Activated B cell treated with CpG ODN at 0.5 μM for 24 hours (primary cell): ENCODE measurements at regions not wholly inside any gene's neighbourhood (a gene's known extent, or its start where the extent isn't known, plus 50 kb on each side); places are given as distances from the start of the nearest gene placed in this dataset.

Experiments used
- ATAC-seq: fragments of 200-7000 bp; cut with Tn5 transposase; one replicate; pipeline ENCODE4 v1.10.0; 2021; ENCODE audit warnings: low read depth, mild to moderate bottlenecking, moderate library complexity
- CTCF ChIA-PET: fragments of 350-600 bp; sonication (Branson Sonifier 250); formaldehyde crosslinking; loops from one replicate; lab custom pipeline; 2021; ENCODE audit warnings: antibody characterized with exemption; lab: Charles Lee
- POLR2A ChIA-PET: fragments of 350-600 bp; sonication (Branson Sonifier 250); formaldehyde crosslinking; loops from one replicate; lab custom pipeline; 2021; ENCODE audit warnings: antibody characterized with exemption; lab: Charles Lee
- DNase-seq: peaks from one replicate; pipeline ENCODE4 v3.0.0; 2022
- H3K27ac Mint-ChIP-seq: one replicate; pipeline ENCODE4 v1.8.0; 2020; ENCODE audit warnings: mixed read lengths
- H3K27me3 Mint-ChIP-seq: one replicate; pipeline ENCODE4 v1.8.0; 2021; ENCODE audit warnings: mixed read lengths
- H3K36me3 Mint-ChIP-seq: one replicate; pipeline ENCODE4 v1.8.0; 2021; ENCODE audit warnings: low read depth, mixed read lengths
- H3K4me1 Mint-ChIP-seq: one replicate; pipeline ENCODE4 v1.8.0; 2021; ENCODE audit warnings: mixed read lengths
- H3K4me3 Mint-ChIP-seq: one replicate; pipeline ENCODE4 v1.8.0; 2020; ENCODE audit warnings: mild to moderate bottlenecking, mixed read lengths
- H3K9me3 Mint-ChIP-seq: one replicate; pipeline ENCODE4 v1.8.0; 2020; ENCODE audit warnings: mixed read lengths
- intact Hi-C: fragments of 100-400 bp; cut with micrococcal nuclease; formaldehyde crosslinking; loops from one replicate; pipeline ENCODE4 v1.15.1; 2024
- TF ChIP-seq, protein P1 (sequence below): fragments of 200-600 bp; IDR thresholded peaks from one replicate; pipeline ENCODE4 v1.8.0; 2022; ENCODE audit warnings: antibody characterized with exemption, mild to moderate bottlenecking

DNA sequence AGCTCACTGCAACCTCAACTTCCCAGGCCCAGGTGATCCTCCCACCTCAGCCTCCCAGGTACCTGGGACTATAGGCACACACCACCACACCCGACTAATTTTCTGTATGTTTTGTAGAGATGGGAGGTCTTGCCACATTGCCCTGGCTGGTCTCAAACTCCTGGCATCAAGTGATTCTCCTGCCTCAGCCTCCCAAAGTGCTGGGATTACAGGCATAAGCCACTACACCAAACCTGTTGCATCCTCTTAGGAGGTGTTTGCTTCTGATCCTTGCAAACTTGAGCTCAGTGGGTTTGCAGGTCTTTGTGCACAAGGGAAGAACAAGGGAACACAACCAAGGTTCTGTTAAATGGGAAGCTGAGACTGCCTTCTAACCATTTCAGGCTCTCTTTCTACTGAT, 184.6 kb downstream of the ARHGAP12 start:
- no peaks in the 10 kb centered on the region for H3K36me3 Mint-ChIP-seq
- H3K4me1 Mint-ChIP-seq, result no peaks in the 10 kb centered on the region
- no peaks in the 10 kb centered on the region for H3K27me3 Mint-ChIP-seq
- ChIA-PET CTCF (no interaction called here), POLR2A (no interaction called here)
- ATAC-seq, result no peak
- no peaks in the 10 kb centered on the region for H3K9me3 Mint-ChIP-seq
- TF ChIP-seq, protein P1, sequence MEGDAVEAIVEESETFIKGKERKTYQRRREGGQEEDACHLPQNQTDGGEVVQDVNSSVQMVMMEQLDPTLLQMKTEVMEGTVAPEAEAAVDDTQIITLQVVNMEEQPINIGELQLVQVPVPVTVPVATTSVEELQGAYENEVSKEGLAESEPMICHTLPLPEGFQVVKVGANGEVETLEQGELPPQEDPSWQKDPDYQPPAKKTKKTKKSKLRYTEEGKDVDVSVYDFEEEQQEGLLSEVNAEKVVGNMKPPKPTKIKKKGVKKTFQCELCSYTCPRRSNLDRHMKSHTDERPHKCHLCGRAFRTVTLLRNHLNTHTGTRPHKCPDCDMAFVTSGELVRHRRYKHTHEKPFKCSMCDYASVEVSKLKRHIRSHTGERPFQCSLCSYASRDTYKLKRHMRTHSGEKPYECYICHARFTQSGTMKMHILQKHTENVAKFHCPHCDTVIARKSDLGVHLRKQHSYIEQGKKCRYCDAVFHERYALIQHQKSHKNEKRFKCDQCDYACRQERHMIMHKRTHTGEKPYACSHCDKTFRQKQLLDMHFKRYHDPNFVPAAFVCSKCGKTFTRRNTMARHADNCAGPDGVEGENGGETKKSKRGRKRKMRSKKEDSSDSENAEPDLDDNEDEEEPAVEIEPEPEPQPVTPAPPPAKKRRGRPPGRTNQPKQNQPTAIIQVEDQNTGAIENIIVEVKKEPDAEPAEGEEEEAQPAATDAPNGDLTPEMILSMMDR, result no peak
- intact Hi-C loops, result no loop called here
- no peak overlapping the region for H3K4me3 Mint-ChIP-seq
- DNase-seq, result no peak
- H3K27ac Mint-ChIP-seq, result no peak overlapping the region

DNA sequence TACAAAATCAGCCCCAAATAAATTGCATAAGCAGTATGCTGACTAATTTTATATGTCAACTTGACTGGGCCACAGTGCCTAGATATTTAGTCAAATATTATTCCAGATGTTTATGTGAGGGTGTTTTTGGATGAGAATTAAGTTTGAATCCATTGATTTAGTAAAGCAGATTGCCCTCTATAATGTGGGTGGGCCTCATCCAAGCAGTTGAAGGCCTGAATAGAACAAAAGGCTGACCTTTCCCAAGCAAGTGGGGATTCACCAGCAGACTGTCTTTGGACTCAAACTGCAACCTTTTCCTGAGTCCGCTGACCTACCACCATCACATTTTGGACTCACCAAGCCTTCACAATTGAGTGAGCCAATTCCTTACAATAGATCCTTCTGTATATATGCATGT, 186.4 kb downstream of the ARHGAP12 start:
- Mint-ChIP-seq H3K27ac (no peak overlapping the region), H3K4me3 (no peak overlapping the region), H3K27me3 (no peaks in the 10 kb centered on the region), H3K9me3 (no peaks in the 10 kb centered on the region), H3K4me1 (no peaks in the 10 kb centered on the region), H3K36me3 (no peaks in the 10 kb centered on the region)
- no peak for ATAC-seq
- TF ChIP-seq, protein P1, result no peak
- intact Hi-C loops, result no loop called here
- no peak for DNase-seq
- ChIA-PET CTCF (no interaction called here), POLR2A (no interaction called here)

DNA sequence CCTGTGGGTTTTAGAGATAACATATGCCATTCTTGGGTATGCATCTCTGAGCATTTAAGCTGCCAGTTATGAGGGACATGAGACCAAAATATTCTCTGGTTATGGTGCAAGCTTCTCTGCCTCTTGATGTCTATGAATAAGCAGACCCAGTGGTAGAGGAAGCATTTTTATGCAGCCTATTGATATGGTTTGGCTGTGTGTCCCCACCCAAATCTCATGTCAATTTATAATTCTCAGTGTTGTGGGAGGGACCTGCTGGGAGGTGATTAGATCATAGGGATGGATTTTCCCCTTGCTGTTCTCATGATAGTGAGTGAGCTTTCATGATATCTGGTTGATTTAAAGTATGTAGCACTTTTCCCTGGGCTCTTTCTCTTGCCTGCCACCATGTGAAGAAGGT, 187.2 kb downstream of the ARHGAP12 start:
- no peak overlapping the region for H3K4me3 Mint-ChIP-seq
- ATAC-seq (no peak), DNase-seq (no peak)
- ChIA-PET POLR2A (no interaction called here), CTCF (interaction anchor here (0.7 kb wide), 1 partner anchor 80 kb away, joined by 3 read pairs; no protein-coding TSS in a partner anchor)
- no peaks in the 10 kb centered on the region for H3K4me1 Mint-ChIP-seq
- TF ChIP-seq, protein P1, result no peak
- H3K27ac Mint-ChIP-seq, result no peak overlapping the region
- no peaks in the 10 kb centered on the region for H3K36me3 Mint-ChIP-seq
- H3K9me3 Mint-ChIP-seq, result peaks cover 4% of the 10 kb centered on the region
- peaks cover 3% of the 10 kb centered on the region for H3K27me3 Mint-ChIP-seq
- intact Hi-C loops, result no loop called here

DNA sequence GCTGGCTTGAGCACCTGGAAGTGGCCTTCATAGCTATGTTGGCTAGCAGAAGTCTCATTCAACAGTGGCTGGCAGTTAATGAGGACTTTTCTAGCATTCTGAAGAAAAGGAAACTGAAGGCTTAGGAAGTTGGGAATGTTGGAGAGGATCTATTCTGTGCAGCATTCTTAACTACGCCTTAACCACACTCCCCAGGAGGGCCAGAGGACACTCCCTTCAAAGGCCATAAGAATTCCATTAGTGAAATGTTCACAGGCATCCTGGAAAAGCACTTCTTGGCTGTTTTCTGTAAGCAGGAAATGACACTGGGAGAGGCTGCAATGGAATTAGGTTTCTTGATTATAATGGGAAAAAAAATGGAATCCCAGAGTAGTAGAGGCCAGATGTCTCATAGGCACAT, 188.9 kb downstream of the ARHGAP12 start:
- intact Hi-C loops, result no loop called here
- ATAC-seq (no peak), DNase-seq (no peak)
- ChIA-PET CTCF (no interaction called here), POLR2A (no interaction called here)
- Mint-ChIP-seq H3K4me3 (no peak overlapping the region), H3K27ac (no peak overlapping the region), H3K27me3 (peaks cover 3% of the 10 kb centered on the region), H3K4me1 (no peaks in the 10 kb centered on the region), H3K36me3 (no peaks in the 10 kb centered on the region), H3K9me3 (peaks cover 9% of the 10 kb centered on the region)
- TF ChIP-seq, protein P1, result no peak

DNA sequence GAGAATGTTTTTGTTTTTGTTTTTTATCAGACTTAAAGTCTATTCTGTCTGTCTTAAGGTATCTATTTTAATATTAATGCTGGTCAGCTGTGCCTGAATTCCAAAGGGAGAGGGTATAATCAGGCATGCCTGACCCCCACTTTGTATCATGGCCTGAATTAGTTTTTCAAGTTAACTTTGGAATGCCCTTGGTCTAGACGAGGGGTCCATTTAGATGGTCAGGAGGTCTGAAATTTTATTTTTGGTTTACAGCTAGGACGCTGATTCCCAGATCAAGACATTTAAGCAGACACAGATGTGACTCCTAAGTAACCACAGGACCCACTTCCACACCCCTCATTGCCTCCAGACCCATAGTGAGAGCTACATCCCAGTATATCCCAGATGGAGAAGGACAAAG, 189.5 kb downstream of the ARHGAP12 start:
- POLR2A ChIA-PET, result no interaction called here
- CTCF ChIA-PET, result no interaction called here

More for the DNA sequence above, 189.5 kb downstream of the ARHGAP12 start:
- no peak for ATAC-seq
- H3K4me1 Mint-ChIP-seq, result no peaks in the 10 kb centered on the region
- no peak for DNase-seq
- H3K9me3 Mint-ChIP-seq, result peaks cover 9% of the 10 kb centered on the region
- no peaks in the 10 kb centered on the region for H3K36me3 Mint-ChIP-seq
- H3K4me3 Mint-ChIP-seq, result no peak overlapping the region
- intact Hi-C loops, result no loop called here
- TF ChIP-seq, protein P1, result no peak
- no peak overlapping the region for H3K27ac Mint-ChIP-seq
- H3K27me3 Mint-ChIP-seq, result peaks cover 3% of the 10 kb centered on the region
